ENCODE measurements at regions not wholly inside any gene's neighbourhood (a gene's known extent, or its start where the extent isn't known, plus 50 kb on each side); places are given as distances from the start of the nearest gene placed in this dataset.

- peaks cover 3% of the 10 kb centered on the region for H3K4me1 Mint-ChIP-seq
- intact Hi-C loops (cut with micrococcal nuclease): no loop called here
- H3K27ac Mint-ChIP-seq: peak overlapping the region in 1 of 7 donors; percentile 16
- DNase-seq: no peak
- H3K27me3 ChIP-seq (ENCODE audit: control insufficient read depth in 2 of 2, insufficient read depth in 2 of 2, low read length in 2 of 2): no peaks in the 10 kb centered on the region
- H3K9ac ChIP-seq (ENCODE audit: insufficient read depth, low read length, poor library complexity, severe bottlenecking): no peak overlapping the region
- H3K9me3 ChIP-seq (replicated peaks in 1 of 2; ENCODE audit: control insufficient read depth in 1 of 2, insufficient read depth in 1 of 2, low read length in 2 of 2): no peaks in the 10 kb centered on the region
- peaks cover 0 to 3% of the 10 kb centered on the region in 2 donors for H3K4me1 ChIP-seq (ENCODE audit: control insufficient read depth in 1 of 2, insufficient read depth in 2 of 2, low read length in 2 of 2)
- no CpG with 5 or more reads among the region's 6 CpGs for WGBS (ENCODE audit: insufficient coverage)
- no peak overlapping the region for H3K27ac ChIP-seq (ENCODE audit: low read depth in 1 of 2, low read length in 2 of 2)
- no peak overlapping the region for H2AFZ ChIP-seq (ENCODE audit: insufficient read depth, low read depth, low read length, poor library complexity, severe bottlenecking)
- H3K27me3 Mint-ChIP-seq (ENCODE audit: low read depth in 3 of 3): no peaks in the 10 kb centered on the region
- no peaks in the 10 kb centered on the region for H4K20me1 ChIP-seq (ENCODE audit: insufficient read depth, low read length)
- H3K4me3 Mint-ChIP-seq: no peak overlapping the region
- H3K4me3 ChIP-seq (replicated peaks in 1 of 3; ENCODE audit: low read depth in 2 of 3, low read length in 3 of 3): no peak overlapping the region
- peaks cover 2 to 9% (median 3%) of the 10 kb centered on the region in 7 donors for H3K9me3 Mint-ChIP-seq
- no peaks in the 10 kb centered on the region for H3K36me3 Mint-ChIP-seq
- no peak overlapping the region for H3K4me2 ChIP-seq (replicated peaks; ENCODE audit: extremely low read depth, low read length, poor library complexity, severe bottlenecking)
- no peaks in the 10 kb centered on the region for H3K36me3 ChIP-seq (replicated peaks in 1 of 2; ENCODE audit: control insufficient read depth in 1 of 2, insufficient read depth in 2 of 2, low read length in 2 of 2)
- no peak for TF ChIP-seq CTCF (IDR thresholded peaks at IDR 0.05)
- H3K79me2 ChIP-seq (ENCODE audit: insufficient read depth, low read length): no peaks in the 10 kb centered on the region
These were observed 109.6 kb upstream of the RBMS3 start for GRCh38 chr3:29171043-29171990.

DNA sequence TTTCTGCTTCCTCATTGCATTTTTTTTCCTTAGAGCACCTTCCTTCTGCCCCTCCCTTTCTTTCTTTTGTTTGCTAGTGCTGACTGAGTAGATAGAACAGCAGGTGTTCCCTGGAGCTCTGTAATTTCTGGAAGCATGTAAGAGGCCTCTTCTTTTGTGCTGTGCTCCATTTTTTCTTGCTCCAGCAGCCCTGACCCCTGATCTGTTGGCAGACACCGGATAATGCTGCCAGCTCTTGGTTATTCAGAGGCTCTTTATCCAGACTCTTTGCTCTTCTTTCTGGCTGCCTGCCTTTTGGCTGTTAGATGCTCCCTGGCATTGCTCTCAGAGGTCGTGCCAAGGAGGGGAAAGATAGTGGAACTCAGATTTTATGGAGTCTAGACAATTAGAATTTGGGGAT is 104.4 kb upstream of the RBMS3 start:
- DNase-seq: no peak
- Histone ChIP-seq H3K27me3 (ENCODE audit: control insufficient read depth in 2 of 2, insufficient read depth in 2 of 2, low read length in 2 of 2) (no peaks in the 10 kb centered on the region), H3K4me1 (ENCODE audit: control insufficient read depth in 1 of 2, insufficient read depth in 2 of 2, low read length in 2 of 2) (peaks cover 0 to 2% of the 10 kb centered on the region in 2 donors), H3K4me3 (replicated peaks in 1 of 3; ENCODE audit: low read depth in 2 of 3, low read length in 3 of 3) (no peak overlapping the region), H3K9ac (ENCODE audit: insufficient read depth, low read length, poor library complexity, severe bottlenecking) (no peak overlapping the region), H3K36me3 (replicated peaks in 1 of 2; ENCODE audit: control insufficient read depth in 1 of 2, insufficient read depth in 2 of 2, low read length in 2 of 2) (no peaks in the 10 kb centered on the region), H3K4me2 (replicated peaks; ENCODE audit: extremely low read depth, low read length, poor library complexity, severe bottlenecking) (no peak overlapping the region), H3K27ac (ENCODE audit: low read depth in 1 of 2, low read length in 2 of 2) (no peak overlapping the region), H4K20me1 (ENCODE audit: insufficient read depth, low read length) (no peaks in the 10 kb centered on the region), H3K9me3 (replicated peaks in 1 of 2; ENCODE audit: control insufficient read depth in 1 of 2, insufficient read depth in 1 of 2, low read length in 2 of 2) (no peaks in the 10 kb centered on the region), H2AFZ (ENCODE audit: insufficient read depth, low read depth, low read length, poor library complexity, severe bottlenecking) (no peak overlapping the region), H3K79me2 (ENCODE audit: insufficient read depth, low read length) (no peaks in the 10 kb centered on the region)
- peaks cover 0 to 9% (median 2%) of the 10 kb centered on the region in 7 donors for H3K9me3 Mint-ChIP-seq
- no peak for TF ChIP-seq CTCF (IDR thresholded peaks at IDR 0.05)
- H3K27me3 Mint-ChIP-seq (ENCODE audit: low read depth in 3 of 3): no peaks in the 10 kb centered on the region
- 77% methylated on average over 1 of the region's 2 CpGs for WGBS (ENCODE audit: insufficient coverage)
- intact Hi-C loops (cut with micrococcal nuclease): no loop called here
- peaks cover 3% of the 10 kb centered on the region for H3K4me1 Mint-ChIP-seq
- no peak overlapping the region for H3K27ac Mint-ChIP-seq
- H3K36me3 Mint-ChIP-seq: no peaks in the 10 kb centered on the region
- no peak overlapping the region for H3K4me3 Mint-ChIP-seq

Measured in CD14-positive monocyte (primary cell).